ENCODE measurements at regions not wholly inside any gene's neighbourhood (a gene's known extent, or its start where the extent isn't known, plus 50 kb on each side); places are given as distances from the start of the nearest gene placed in this dataset.

GRCh38 chr3:46113608-46114007 lies 86.3 kb upstream of the XCR1 start:
- DNase-seq (ENCODE audit: low read depth in 2 of 2) = no peak

GRCh38 chr3:46112984-46113383 lies 85.7 kb upstream of the XCR1 start:
- no peak for DNase-seq (ENCODE audit: low read depth in 2 of 2)

- DNase-seq (ENCODE audit: low read depth in 2 of 2) = no peak
Observed at GRCh38 chr3:46112296-46112695, 85.0 kb upstream of the XCR1 start.

GRCh38 chr3:46110701-46111493 lies 83.6 kb upstream of the XCR1 start:
- DNase-seq (ENCODE audit: low read depth in 2 of 2) = no peak

- DNase-seq (ENCODE audit: low read depth in 2 of 2) = no peak
Observed at GRCh38 chr3:46107682-46108081, 80.4 kb upstream of the XCR1 start.

- no peak for DNase-seq (ENCODE audit: low read depth in 2 of 2)
Observed at GRCh38 chr3:46105306-46105919, 78.1 kb upstream of the XCR1 start.

GRCh38 chr3:46104706-46105105 lies 77.4 kb upstream of the XCR1 start:
- DNase-seq (ENCODE audit: low read depth in 2 of 2) = no peak

GRCh38 chr3:46102780-46103130 lies 75.5 kb upstream of the XCR1 start:
- DNase-seq (ENCODE audit: low read depth in 2 of 2) = no peak

GRCh38 chr3:46102059-46102779 lies 74.9 kb upstream of the XCR1 start:
- no peak for DNase-seq (ENCODE audit: low read depth in 2 of 2)

- DNase-seq (ENCODE audit: low read depth in 2 of 2) = no peak
Observed at GRCh38 chr3:46100812-46101211, 73.5 kb upstream of the XCR1 start.

GRCh38 chr3:46098319-46098761 lies 71.1 kb upstream of the XCR1 start:
- DNase-seq (ENCODE audit: low read depth in 2 of 2) = no peak

GRCh38 chr3:46097691-46098241 lies 70.5 kb upstream of the XCR1 start:
- no peak for DNase-seq (ENCODE audit: low read depth in 2 of 2)

- DNase-seq (ENCODE audit: low read depth in 2 of 2) = no peak
Observed at GRCh38 chr3:46096781-46097180, 69.5 kb upstream of the XCR1 start.

GRCh38 chr3:46096336-46096735 lies 69.1 kb upstream of the XCR1 start:
- no peak for DNase-seq (ENCODE audit: low read depth in 2 of 2)

GRCh38 chr3:46095307-46095706 lies 68.0 kb upstream of the XCR1 start:
- DNase-seq (ENCODE audit: low read depth in 2 of 2) = no peak

GRCh38 chr3:46094506-46094905 lies 67.2 kb upstream of the XCR1 start:
- DNase-seq (ENCODE audit: low read depth in 2 of 2) = no peak

- DNase-seq (ENCODE audit: low read depth in 2 of 2) = no peak
Observed at GRCh38 chr3:46093966-46094365, 66.7 kb upstream of the XCR1 start.

- no peak for DNase-seq (ENCODE audit: low read depth in 2 of 2)
Observed at GRCh38 chr3:46093327-46093942, 66.2 kb upstream of the XCR1 start.

GRCh38 chr3:46092702-46093080 lies 65.4 kb upstream of the XCR1 start:
- DNase-seq (ENCODE audit: low read depth in 2 of 2) = no peak

- no peak for DNase-seq (ENCODE audit: low read depth in 2 of 2)
Observed at GRCh38 chr3:46091741-46092701, 64.7 kb upstream of the XCR1 start.

GRCh38 chr3:46091046-46091445 lies 63.8 kb upstream of the XCR1 start:
- no peak for DNase-seq (ENCODE audit: low read depth in 2 of 2)
